ENCODE measurements at regions not wholly inside any gene's neighbourhood (a gene's known extent, or its start where the extent isn't known, plus 50 kb on each side); places are given as distances from the start of the nearest gene placed in this dataset.

- Histone ChIP-seq H3K27me3 (replicated peaks; ENCODE audit: insufficient read depth, low read length) (no peaks in the 10 kb centered on the region), H3K4me2 (ENCODE audit: low read depth, low read length) (no peak overlapping the region), H3K4me1 (ENCODE audit: low read length) (no peaks in the 10 kb centered on the region), H3K36me3 (replicated peaks; ENCODE audit: insufficient read depth, low read length) (no peaks in the 10 kb centered on the region), H3K27ac (ENCODE audit: low read length) (no peak overlapping the region), H3K9me2 (replicated peaks; ENCODE audit: insufficient read depth, low read length) (no peaks in the 10 kb centered on the region), H4K20me1 (ENCODE audit: insufficient read depth, low read length) (no peaks in the 10 kb centered on the region), H3K4me3 (ENCODE audit: low read length) (no peak overlapping the region), H3K9ac (ENCODE audit: low read length) (no peak overlapping the region), H3F3A (ENCODE audit: insufficient read depth, low read length) (no peaks in the 10 kb centered on the region), H3K79me2 (ENCODE audit: low read length) (no peaks in the 10 kb centered on the region), H2AFZ (ENCODE audit: low read length) (no peak overlapping the region), H3K9me3 (replicated peaks; ENCODE audit: insufficient read depth, low read length) (no peaks in the 10 kb centered on the region)
- DNase-seq = no peak
- TF ChIP-seq EZH2phosphoT487 (IDR thresholded peaks at IDR 0.05; ENCODE audit: low read length) = no peak
- TF ChIP-seq EZH2 (optimal IDR thresholded peaks at IDR 0.05; ENCODE audit: low read depth, low read length) = no peak
- no peak for TF ChIP-seq CTCF (IDR thresholded peaks at IDR 0.05; ENCODE audit: low read length)
Observed at GRCh38 chr6:85195243-85195642, 254.6 kb upstream of the NT5E start.

- no peaks in the 10 kb centered on the region for H3K9me3 ChIP-seq (replicated peaks; ENCODE audit: insufficient read depth, low read length)
- no peak overlapping the region for H3K4me2 ChIP-seq (ENCODE audit: low read depth, low read length)
- H3K36me3 ChIP-seq (replicated peaks; ENCODE audit: insufficient read depth, low read length) = no peaks in the 10 kb centered on the region
- no peak overlapping the region for H3K9ac ChIP-seq (ENCODE audit: low read length)
- H3F3A ChIP-seq (ENCODE audit: insufficient read depth, low read length) = no peaks in the 10 kb centered on the region
- no peaks in the 10 kb centered on the region for H4K20me1 ChIP-seq (ENCODE audit: insufficient read depth, low read length)
- no peak for DNase-seq
- no peak for TF ChIP-seq EZH2phosphoT487 (IDR thresholded peaks at IDR 0.05; ENCODE audit: low read length)
- TF ChIP-seq EZH2 (optimal IDR thresholded peaks at IDR 0.05; ENCODE audit: low read depth, low read length) = no peak
- no peak for TF ChIP-seq CTCF (IDR thresholded peaks at IDR 0.05; ENCODE audit: low read length)
- no peaks in the 10 kb centered on the region for H3K27me3 ChIP-seq (replicated peaks; ENCODE audit: insufficient read depth, low read length)
- no peaks in the 10 kb centered on the region for H3K4me1 ChIP-seq (ENCODE audit: low read length)
- H3K4me3 ChIP-seq (ENCODE audit: low read length) = no peak overlapping the region
- no peak overlapping the region for H3K27ac ChIP-seq (ENCODE audit: low read length)
- H3K79me2 ChIP-seq (ENCODE audit: low read length) = no peaks in the 10 kb centered on the region
- no peaks in the 10 kb centered on the region for H3K9me2 ChIP-seq (replicated peaks; ENCODE audit: insufficient read depth, low read length)
- H2AFZ ChIP-seq (ENCODE audit: low read length) = no peak overlapping the region
Observed at GRCh38 chr6:85193339-85193738, 256.5 kb upstream of the NT5E start.

- no peaks in the 10 kb centered on the region for H3F3A ChIP-seq (ENCODE audit: insufficient read depth, low read length)
- no peak overlapping the region for H3K4me2 ChIP-seq (ENCODE audit: low read depth, low read length)
- TF ChIP-seq EZH2phosphoT487 (IDR thresholded peaks at IDR 0.05; ENCODE audit: low read length) (no peak), EZH2 (optimal IDR thresholded peaks at IDR 0.05; ENCODE audit: low read depth, low read length) (no peak), CTCF (IDR thresholded peaks at IDR 0.05; ENCODE audit: low read length) (no peak)
- H3K9ac ChIP-seq (ENCODE audit: low read length) = no peak overlapping the region
- H3K79me2 ChIP-seq (ENCODE audit: low read length) = no peaks in the 10 kb centered on the region
- no peaks in the 10 kb centered on the region for H3K4me1 ChIP-seq (ENCODE audit: low read length)
- no peak overlapping the region for H3K27ac ChIP-seq (ENCODE audit: low read length)
- no peaks in the 10 kb centered on the region for H3K27me3 ChIP-seq (replicated peaks; ENCODE audit: insufficient read depth, low read length)
- no peak overlapping the region for H3K4me3 ChIP-seq (ENCODE audit: low read length)
- H3K9me3 ChIP-seq (replicated peaks; ENCODE audit: insufficient read depth, low read length) = no peaks in the 10 kb centered on the region
- no peak for DNase-seq
- no peaks in the 10 kb centered on the region for H3K9me2 ChIP-seq (replicated peaks; ENCODE audit: insufficient read depth, low read length)
- H4K20me1 ChIP-seq (ENCODE audit: insufficient read depth, low read length) = no peaks in the 10 kb centered on the region
- H2AFZ ChIP-seq (ENCODE audit: low read length) = no peak overlapping the region
- no peaks in the 10 kb centered on the region for H3K36me3 ChIP-seq (replicated peaks; ENCODE audit: insufficient read depth, low read length)
Observed at GRCh38 chr6:85192596-85192995, 257.3 kb upstream of the NT5E start.
